Fibroblast of lung (primary cell): ENCODE measurements at regions not wholly inside any gene's neighbourhood (a gene's known extent, or its start where the extent isn't known, plus 50 kb on each side); places are given as distances from the start of the nearest gene placed in this dataset.

Experiments used
- DNase-seq, 2 donors: peaks; one replicate each; pipeline versions ENCODE4 v3.0.0 to v3.0.0-alpha.2; 2010; ENCODE audit warnings: low read depth in 2 of 2
- H2AFZ ChIP-seq: 2 replicates; pipeline ENCODE4 v1.5.1; 2012; ENCODE audit warnings: low read length, control low read depth, inconsistent platforms
- H3K27ac ChIP-seq: 2 replicates; pipeline ENCODE4 v1.5.1; 2011; ENCODE audit warnings: low read length, control low read depth; ENCODE audit not compliant: insufficient read depth
- H3K27me3 ChIP-seq: 2 replicates; pipeline ENCODE4 v1.5.1; 2011; ENCODE audit warnings: mild to moderate bottlenecking, low read length; ENCODE audit not compliant: control insufficient read depth, insufficient read depth
- H3K36me3 ChIP-seq: 2 replicates; pipeline ENCODE4 v1.5.1; 2011; ENCODE audit warnings: low read length; ENCODE audit not compliant: control insufficient read depth, insufficient read depth
- H3K4me1 ChIP-seq: 2 replicates; pipeline ENCODE4 v1.5.1; 2011; ENCODE audit warnings: low read length; ENCODE audit not compliant: control insufficient read depth, insufficient read depth; ENCODE audit errors: extremely low read depth
- H3K4me2 ChIP-seq: 2 replicates; pipeline ENCODE4 v1.5.1; 2011; ENCODE audit warnings: low read length, control low read depth; ENCODE audit not compliant: insufficient read depth; ENCODE audit errors: extremely low read depth
- H3K4me3 ChIP-seq, 4 experiments: fragments of 200-600 bp in 1 of 4; sonication (generic) in 1 of 4; replicated peaks in 1 of 4; 2 replicates each; pipeline ENCODE4 v1.5.1; 2011 to 2016; ENCODE audit warnings: low read length in 4 of 4, low read depth in 3 of 4, mild to moderate bottlenecking in 3 of 4, control low read depth in 2 of 4, inconsistent platforms in 1 of 4, mixed read lengths in 1 of 4; ENCODE audit not compliant: insufficient read depth in 1 of 4; ENCODE audit errors: control extremely low read depth in 1 of 4
- H3K79me2 ChIP-seq: 2 replicates; pipeline ENCODE4 v1.5.1; 2012; ENCODE audit warnings: mild to moderate bottlenecking, low read length, inconsistent platforms; ENCODE audit not compliant: control insufficient read depth, insufficient read depth
- H3K9ac ChIP-seq: 2 replicates; pipeline ENCODE4 v1.5.1; 2011; ENCODE audit warnings: mild to moderate bottlenecking, low read length, control low read depth; ENCODE audit not compliant: insufficient read depth
- H3K9me3 ChIP-seq: 2 replicates; pipeline ENCODE4 v1.5.1; 2012; ENCODE audit warnings: low read depth, low read length; ENCODE audit not compliant: control insufficient read depth, insufficient read depth
- H4K20me1 ChIP-seq: 2 replicates; pipeline ENCODE4 v1.5.1; 2011; ENCODE audit warnings: low read length; ENCODE audit not compliant: control insufficient read depth, insufficient read depth; ENCODE audit errors: extremely low read depth
- CTCF ChIP-seq, 2 donors: IDR thresholded peaks in 1 of 2; conservative IDR thresholded peaks in 1 of 2; 1 replicate in 1 of 2; 2 replicates in 1 of 2; pipeline ENCODE4 v1.5.1; 2011 to 2012; ENCODE audit warnings: low read length in 2 of 2, control low read depth in 1 of 2, inconsistent platforms in 1 of 2, low read depth in 1 of 2, mild to moderate bottlenecking in 1 of 2
- EZH2 ChIP-seq: IDR thresholded peaks from 2 replicates; pipeline ENCODE4 v1.5.1; 2012; ENCODE audit warnings: low read length, control low read depth, mild to moderate bottlenecking; ENCODE audit errors: missing control alignments

DNA sequence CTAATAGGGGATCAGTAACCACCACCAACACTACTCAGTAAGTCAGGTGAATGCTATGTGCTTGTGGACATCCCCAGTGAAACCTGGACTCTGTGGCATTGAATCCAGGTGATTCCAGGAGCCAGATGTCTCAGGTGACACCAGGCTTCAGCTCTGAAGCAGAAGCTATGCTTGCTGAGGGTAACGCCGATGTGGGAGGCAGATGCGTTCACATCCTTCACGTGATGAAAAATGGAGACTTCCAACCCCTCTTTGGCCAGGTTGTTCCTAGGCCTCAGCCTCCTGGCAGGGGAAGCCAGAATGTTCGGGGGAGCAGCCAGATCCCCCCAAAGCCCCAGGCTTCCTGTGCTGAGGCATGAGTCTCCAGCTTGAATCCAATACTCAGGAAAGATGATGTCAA, 209.8 kb upstream of the PDE10A start:
- Histone ChIP-seq H3K27me3 (no peaks in the 10 kb centered on the region), H4K20me1 (no peaks in the 10 kb centered on the region), H3K36me3 (no peaks in the 10 kb centered on the region), H3K4me2 (no peak overlapping the region), H3K27ac (no peak overlapping the region), H2AFZ (no peak overlapping the region), H3K79me2 (no peaks in the 10 kb centered on the region), H3K4me3 (no peak overlapping the region), H3K9me3 (no peaks in the 10 kb centered on the region), H3K4me1 (no peaks in the 10 kb centered on the region), H3K9ac (no peak overlapping the region)
- no peak for DNase-seq
- TF ChIP-seq EZH2: no peak
- TF ChIP-seq CTCF (conservative IDR thresholded peaks at IDR 0.05 in 1 of 2, IDR thresholded peaks at IDR 0.05 in 1 of 2; ENCODE audit: low read depth in 1 of 2, low read length in 2 of 2): no peak

DNA sequence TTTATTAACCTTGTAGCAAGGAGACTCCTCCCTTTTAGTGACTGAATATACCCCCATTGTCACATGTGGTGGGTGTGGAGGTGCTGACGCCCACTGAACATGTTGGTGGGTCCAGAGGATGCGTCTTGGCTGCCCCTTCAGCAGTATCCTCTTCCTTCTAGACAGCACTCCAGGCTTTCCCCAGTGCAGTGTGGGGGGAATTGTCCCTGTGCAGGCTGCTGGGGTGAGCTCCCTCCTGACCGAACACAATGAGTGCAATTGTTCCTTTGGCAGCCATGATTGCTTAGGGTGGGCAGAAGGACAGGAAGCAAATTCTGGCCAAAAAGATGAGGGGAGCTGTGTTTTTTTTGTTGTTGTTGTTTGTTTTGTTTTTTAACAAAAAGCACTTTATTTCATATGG, 209.3 kb upstream of the PDE10A start:
- Histone ChIP-seq H3K4me3 (no peak overlapping the region), H2AFZ (no peak overlapping the region), H3K79me2 (no peaks in the 10 kb centered on the region), H3K4me1 (no peaks in the 10 kb centered on the region), H3K4me2 (no peak overlapping the region), H3K9me3 (no peaks in the 10 kb centered on the region), H3K36me3 (no peaks in the 10 kb centered on the region), H3K27ac (no peak overlapping the region), H3K27me3 (no peaks in the 10 kb centered on the region), H4K20me1 (no peaks in the 10 kb centered on the region), H3K9ac (no peak overlapping the region)
- no peak for TF ChIP-seq EZH2
- no peak for TF ChIP-seq CTCF (conservative IDR thresholded peaks at IDR 0.05 in 1 of 2, IDR thresholded peaks at IDR 0.05 in 1 of 2; ENCODE audit: low read depth in 1 of 2, low read length in 2 of 2)
- DNase-seq: no peak

- Histone ChIP-seq H3K9ac (no peak overlapping the region), H3K27ac (no peak overlapping the region), H2AFZ (no peak overlapping the region), H3K4me2 (no peak overlapping the region), H3K79me2 (no peaks in the 10 kb centered on the region), H3K9me3 (no peaks in the 10 kb centered on the region), H4K20me1 (no peaks in the 10 kb centered on the region), H3K27me3 (no peaks in the 10 kb centered on the region), H3K4me1 (no peaks in the 10 kb centered on the region), H3K36me3 (no peaks in the 10 kb centered on the region), H3K4me3 (no peak overlapping the region)
- no peak for DNase-seq
- no peak for TF ChIP-seq CTCF (conservative IDR thresholded peaks at IDR 0.05 in 1 of 2, IDR thresholded peaks at IDR 0.05 in 1 of 2; ENCODE audit: low read depth in 1 of 2, low read length in 2 of 2)
- TF ChIP-seq EZH2: no peak
Measured at GRCh38 chr6:165871571-165871970, 208.5 kb upstream of the PDE10A start.
